ENCODE measurements at regions not wholly inside any gene's neighbourhood (a gene's known extent, or its start where the extent isn't known, plus 50 kb on each side); places are given as distances from the start of the nearest gene placed in this dataset.

DNA sequence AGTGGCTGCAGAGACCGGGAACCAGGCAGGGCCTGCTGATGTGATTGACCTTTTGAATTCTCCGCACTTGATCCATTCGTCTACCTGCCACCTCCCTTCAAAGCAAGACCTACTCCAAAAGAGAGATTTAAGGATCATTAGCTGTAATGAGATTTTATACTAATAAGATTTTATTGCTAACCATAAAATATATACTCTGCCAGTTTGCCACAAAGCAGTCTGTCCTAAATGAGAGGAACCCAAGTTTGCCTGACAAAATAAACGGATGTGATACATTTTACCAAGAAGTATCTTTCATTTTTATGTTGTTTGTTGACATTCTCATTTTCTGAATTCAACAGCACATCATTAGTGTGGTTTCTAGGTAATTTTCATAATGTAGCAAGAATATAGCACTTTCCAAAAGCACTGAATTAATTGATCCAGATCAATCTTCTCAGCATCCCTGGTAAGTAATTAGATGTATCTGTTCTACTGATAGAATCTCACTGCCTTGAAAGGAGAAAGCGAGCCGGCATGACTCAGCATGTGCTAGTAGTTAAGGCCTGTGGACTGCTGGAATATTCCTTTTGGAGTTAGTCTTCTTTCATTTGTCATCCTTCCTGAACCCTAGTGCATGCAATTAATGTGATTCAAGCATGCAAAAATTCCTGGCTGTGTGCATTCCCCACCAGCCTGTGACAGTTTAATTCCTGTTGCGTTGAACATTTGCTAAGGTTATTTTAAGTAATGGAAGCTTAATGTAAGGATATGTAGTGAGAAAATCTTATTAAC lies 128.5 kb downstream of the ARL6IP6 start:
- no peak for TF ChIP-seq POLR2A (IDR thresholded peaks at IDR 0.05)
- TF ChIP-seq, protein P1, sequence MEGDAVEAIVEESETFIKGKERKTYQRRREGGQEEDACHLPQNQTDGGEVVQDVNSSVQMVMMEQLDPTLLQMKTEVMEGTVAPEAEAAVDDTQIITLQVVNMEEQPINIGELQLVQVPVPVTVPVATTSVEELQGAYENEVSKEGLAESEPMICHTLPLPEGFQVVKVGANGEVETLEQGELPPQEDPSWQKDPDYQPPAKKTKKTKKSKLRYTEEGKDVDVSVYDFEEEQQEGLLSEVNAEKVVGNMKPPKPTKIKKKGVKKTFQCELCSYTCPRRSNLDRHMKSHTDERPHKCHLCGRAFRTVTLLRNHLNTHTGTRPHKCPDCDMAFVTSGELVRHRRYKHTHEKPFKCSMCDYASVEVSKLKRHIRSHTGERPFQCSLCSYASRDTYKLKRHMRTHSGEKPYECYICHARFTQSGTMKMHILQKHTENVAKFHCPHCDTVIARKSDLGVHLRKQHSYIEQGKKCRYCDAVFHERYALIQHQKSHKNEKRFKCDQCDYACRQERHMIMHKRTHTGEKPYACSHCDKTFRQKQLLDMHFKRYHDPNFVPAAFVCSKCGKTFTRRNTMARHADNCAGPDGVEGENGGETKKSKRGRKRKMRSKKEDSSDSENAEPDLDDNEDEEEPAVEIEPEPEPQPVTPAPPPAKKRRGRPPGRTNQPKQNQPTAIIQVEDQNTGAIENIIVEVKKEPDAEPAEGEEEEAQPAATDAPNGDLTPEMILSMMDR (IDR thresholded peaks at IDR 0.05) = no peak
- TF ChIP-seq POLR2AphosphoS5 (IDR thresholded peaks at IDR 0.05) = no peak
